BJ (cell line): ENCODE measurements at regions not wholly inside any gene's neighbourhood (a gene's known extent, or its start where the extent isn't known, plus 50 kb on each side); places are given as distances from the start of the nearest gene placed in this dataset.

Source experiments
- CTCF ChIA-PET: fragments of 350-600 bp; formaldehyde crosslinking; extraction: SDS; loops from one replicate; lab custom pipeline; 2021; ENCODE audit warnings: antibody characterized with exemption, inconsistent platforms; lab: Yijun Ruan, JAX
- POLR2A ChIA-PET: fragments of 300-600 bp; sonication (Branson Sonifier 250); formaldehyde crosslinking; extraction: SDS; loops from one replicate; lab custom pipeline; 2021; ENCODE audit warnings: antibody characterized with exemption; lab: Charles Lee
- DNase-seq: peaks from one replicate; pipeline ENCODE4 v3.0.0-alpha.2; 2011; ENCODE audit warnings: low read depth
- H3K27me3 ChIP-seq: 2 replicates; pipeline ENCODE4 v1.6.0; 2011; ENCODE audit warnings: low read length; ENCODE audit not compliant: control insufficient read depth, insufficient read depth
- H3K36me3 ChIP-seq: 2 replicates; pipeline ENCODE4 v1.5.1; 2011; ENCODE audit warnings: low read length; ENCODE audit not compliant: control insufficient read depth, insufficient read depth
- H3K4me3 ChIP-seq: 2 replicates; pipeline ENCODE4 v1.5.1; 2011; ENCODE audit warnings: low read depth, mild to moderate bottlenecking, control low read depth, low read length
- TF ChIP-seq, protein P1 (sequence below): IDR thresholded peaks from 2 replicates; pipeline ENCODE4 v1.5.1; 2011; ENCODE audit warnings: low read depth, mild to moderate bottlenecking, control low read depth, inconsistent platforms, low read length, moderate library complexity; ENCODE audit not compliant: insufficient read depth

DNA sequence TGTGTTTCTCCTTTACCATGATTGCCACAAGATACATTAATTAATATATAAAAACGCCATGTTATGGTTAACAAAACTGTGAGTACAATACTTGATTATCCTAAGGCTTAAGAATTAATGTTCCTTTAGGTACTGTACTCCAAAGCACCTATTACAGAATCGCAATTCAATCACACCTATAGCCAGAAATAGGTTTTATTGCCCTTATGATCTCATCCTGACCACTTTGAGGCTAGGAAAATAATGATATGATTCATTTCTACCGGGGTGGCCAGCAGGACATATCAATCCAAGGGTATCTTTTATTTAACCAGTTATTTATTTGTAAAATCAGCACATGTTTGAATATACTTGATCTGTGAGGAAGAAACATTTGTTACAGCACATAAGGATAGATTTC, 396.6 kb upstream of the GJE1 start:
- CTCF ChIA-PET, result no interaction called here
- POLR2A ChIA-PET, result no interaction called here
- TF ChIP-seq, protein P1, sequence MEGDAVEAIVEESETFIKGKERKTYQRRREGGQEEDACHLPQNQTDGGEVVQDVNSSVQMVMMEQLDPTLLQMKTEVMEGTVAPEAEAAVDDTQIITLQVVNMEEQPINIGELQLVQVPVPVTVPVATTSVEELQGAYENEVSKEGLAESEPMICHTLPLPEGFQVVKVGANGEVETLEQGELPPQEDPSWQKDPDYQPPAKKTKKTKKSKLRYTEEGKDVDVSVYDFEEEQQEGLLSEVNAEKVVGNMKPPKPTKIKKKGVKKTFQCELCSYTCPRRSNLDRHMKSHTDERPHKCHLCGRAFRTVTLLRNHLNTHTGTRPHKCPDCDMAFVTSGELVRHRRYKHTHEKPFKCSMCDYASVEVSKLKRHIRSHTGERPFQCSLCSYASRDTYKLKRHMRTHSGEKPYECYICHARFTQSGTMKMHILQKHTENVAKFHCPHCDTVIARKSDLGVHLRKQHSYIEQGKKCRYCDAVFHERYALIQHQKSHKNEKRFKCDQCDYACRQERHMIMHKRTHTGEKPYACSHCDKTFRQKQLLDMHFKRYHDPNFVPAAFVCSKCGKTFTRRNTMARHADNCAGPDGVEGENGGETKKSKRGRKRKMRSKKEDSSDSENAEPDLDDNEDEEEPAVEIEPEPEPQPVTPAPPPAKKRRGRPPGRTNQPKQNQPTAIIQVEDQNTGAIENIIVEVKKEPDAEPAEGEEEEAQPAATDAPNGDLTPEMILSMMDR, result no peak

DNA sequence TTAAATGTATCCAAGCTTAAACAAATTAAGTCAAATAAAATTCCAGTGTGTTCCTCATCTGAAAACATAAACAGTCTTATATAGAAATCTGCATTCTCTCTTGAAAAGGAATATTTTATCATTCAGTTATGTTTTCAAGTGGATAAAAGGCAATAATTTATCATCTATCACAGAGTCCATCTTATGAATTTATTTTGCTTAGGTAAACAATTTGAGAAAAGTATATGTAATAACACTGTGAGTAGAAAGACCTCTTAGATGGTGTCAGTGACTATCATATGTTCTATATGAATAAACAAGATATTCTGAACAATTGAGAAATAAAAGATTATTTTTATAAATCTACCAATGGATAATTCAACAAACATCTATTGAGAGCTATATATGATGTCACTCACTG, 397.6 kb upstream of the GJE1 start:
- no peaks in the 10 kb centered on the region for H3K27me3 ChIP-seq
- ChIA-PET POLR2A (no interaction called here), CTCF (no interaction called here)
- TF ChIP-seq, protein P1, result no peak
- no peak for DNase-seq
- H3K4me3 ChIP-seq, result no peak overlapping the region
- H3K36me3 ChIP-seq, result no peaks in the 10 kb centered on the region

More for the DNA sequence above, 396.6 kb upstream of the GJE1 start:
- H3K36me3 ChIP-seq, result no peaks in the 10 kb centered on the region
- H3K4me3 ChIP-seq, result no peak overlapping the region
- no peaks in the 10 kb centered on the region for H3K27me3 ChIP-seq
- DNase-seq, result no peak

DNA sequence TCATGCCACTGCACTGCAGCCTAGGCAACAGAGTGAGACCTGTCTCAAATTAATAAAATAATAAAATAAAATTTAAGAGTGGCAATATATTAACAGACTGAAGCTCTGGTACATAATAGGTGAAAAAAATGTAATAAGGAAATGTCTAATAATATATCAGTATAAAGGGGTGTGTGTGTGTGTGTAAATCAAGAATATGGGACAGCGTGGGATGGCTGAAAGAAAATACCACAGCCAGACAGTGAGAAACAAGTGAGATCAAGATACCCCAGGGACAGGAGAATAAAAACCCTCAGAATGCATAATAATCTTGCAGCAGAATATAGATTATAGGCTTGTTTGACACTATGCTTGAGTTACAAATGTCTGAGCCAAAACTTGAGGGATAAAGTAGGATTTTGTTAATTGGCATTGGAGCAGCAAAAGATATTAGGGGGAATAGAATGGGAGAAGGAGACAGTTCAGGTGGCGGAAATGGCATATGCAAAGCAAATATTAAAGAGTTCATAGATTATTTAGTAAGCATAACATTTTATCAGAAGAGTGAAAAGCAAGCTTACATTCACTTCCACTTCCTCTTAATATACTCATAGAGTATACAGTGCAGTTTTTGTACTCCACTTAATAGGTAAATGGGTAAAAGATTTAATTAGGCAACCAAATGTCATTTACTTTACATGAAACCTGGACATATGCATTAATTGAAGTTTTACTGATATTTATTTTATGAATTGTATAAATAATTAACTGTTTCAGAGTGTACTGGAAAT, 398.5 kb upstream of the GJE1 start:
- no peak for DNase-seq
- Histone ChIP-seq H3K27me3 (no peaks in the 10 kb centered on the region), H3K36me3 (no peaks in the 10 kb centered on the region), H3K4me3 (no peak overlapping the region)
- ChIA-PET POLR2A (no interaction called here), CTCF (interaction anchor here (0.6 to 1.0 kb wide), 2 partner anchors 11 to 59 kb away, joined by 3 read pairs; no protein-coding TSS in a partner anchor)
- TF ChIP-seq, protein P1, result no peak

DNA sequence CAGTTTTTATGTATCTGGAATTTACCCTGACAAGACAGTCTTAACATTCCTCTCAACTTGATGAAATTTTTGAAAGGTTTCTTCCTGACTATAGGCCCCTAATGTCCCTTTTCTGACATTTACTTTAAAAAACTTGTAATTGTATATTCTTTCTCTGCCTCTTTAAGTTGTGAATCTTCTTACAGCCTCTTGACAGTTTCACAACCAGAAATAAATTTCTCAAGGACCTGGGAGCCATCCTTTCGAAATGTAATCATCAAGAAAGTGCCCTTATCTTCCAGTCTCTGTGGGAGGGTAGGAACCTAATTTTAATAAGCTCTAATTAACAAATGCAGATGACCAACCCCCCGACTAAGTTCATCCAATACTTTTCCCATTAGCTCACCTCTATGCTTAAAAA, 403.6 kb upstream of the GJE1 start:
- no peaks in the 10 kb centered on the region for H3K36me3 ChIP-seq
- ChIA-PET POLR2A (no interaction called here), CTCF (no interaction called here)
- no peaks in the 10 kb centered on the region for H3K27me3 ChIP-seq
- TF ChIP-seq, protein P1, result no peak
- H3K4me3 ChIP-seq, result no peak overlapping the region
- DNase-seq, result no peak

DNA sequence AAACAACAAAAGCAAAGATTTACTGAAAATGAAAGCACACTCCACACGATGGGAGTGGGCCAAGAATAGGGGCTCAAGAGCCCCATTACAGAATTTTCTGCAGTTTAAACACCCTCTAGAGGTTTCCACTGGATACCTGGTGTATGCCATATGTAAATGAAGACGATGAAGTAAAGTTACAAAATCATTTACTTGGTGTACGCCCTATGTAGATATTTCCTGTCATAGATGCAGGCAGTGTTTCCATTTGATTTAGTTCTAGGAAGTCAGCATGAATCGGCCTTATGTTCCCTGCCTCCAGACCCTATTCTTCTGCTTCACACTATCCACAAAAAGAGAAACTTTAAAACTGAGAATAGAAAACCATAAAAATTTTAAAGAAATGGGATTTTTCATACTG, 404.4 kb upstream of the GJE1 start:
- Histone ChIP-seq H3K4me3 (no peak overlapping the region), H3K27me3 (no peaks in the 10 kb centered on the region), H3K36me3 (no peaks in the 10 kb centered on the region)
- ChIA-PET CTCF (no interaction called here), POLR2A (no interaction called here)
- TF ChIP-seq, protein P1, result no peak
- no peak for DNase-seq
